HG02840 (cell line): ENCODE measurements at regions not wholly inside any gene's neighbourhood (a gene's known extent, or its start where the extent isn't known, plus 50 kb on each side); places are given as distances from the start of the nearest gene placed in this dataset.

Source experiments
- ATAC-seq: cut with Tn5 transposase; IDR thresholded peaks from one replicate; pipeline ENCODE4 v1.9.1; 2021; ENCODE audit warnings: mild to moderate bottlenecking, moderate library complexity, moderate number of reproducible peaks; ENCODE audit not compliant: unreplicated experiment, low FRiP score

DNA sequence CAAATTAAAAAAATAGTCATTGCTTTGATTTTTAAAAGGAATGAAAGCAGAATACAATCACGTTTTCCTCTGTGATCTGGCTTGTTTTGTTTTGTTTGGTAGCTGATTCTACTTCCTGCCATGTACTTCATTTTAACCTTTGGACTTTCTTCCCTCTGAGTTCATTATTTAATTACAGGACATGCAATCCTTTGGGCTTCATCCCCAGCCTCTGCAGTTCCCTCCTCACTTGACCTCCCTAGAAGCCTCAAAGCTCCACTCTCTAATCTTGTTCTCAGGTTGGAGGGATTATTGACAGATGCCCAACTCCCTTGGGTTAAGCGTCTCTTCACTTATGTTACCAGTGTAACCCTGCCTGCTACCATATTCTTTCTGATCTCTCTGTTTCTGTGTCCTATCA is 967.9 kb upstream of the SEL1L start:
- ATAC-seq, result no peak

- ATAC-seq, result no peak
Measured at GRCh38 chr14:82502043-82502442, 968.4 kb upstream of the SEL1L start.

DNA sequence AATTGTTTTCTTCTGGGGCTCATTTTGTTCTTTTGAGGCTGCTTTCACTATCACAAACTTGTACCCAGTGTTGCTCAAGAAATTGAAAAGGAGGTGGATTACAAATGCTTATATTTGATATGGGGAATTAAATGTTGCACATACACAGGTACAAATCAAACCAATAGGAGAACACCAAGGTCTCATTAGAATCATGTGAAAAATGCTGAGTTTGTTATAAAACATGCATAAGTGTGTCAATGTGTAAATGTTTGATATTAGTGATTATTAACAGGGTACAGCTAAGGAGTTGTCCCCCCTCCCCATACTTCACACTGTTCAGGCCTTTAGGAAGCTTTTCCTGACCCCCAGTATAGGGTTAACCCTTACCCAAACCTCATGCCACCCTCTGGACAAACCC is 971.2 kb upstream of the SEL1L start:
- ATAC-seq, result no peak

- no peak for ATAC-seq
Measured at GRCh38 chr14:82510007-82510406, 976.4 kb upstream of the SEL1L start.

DNA sequence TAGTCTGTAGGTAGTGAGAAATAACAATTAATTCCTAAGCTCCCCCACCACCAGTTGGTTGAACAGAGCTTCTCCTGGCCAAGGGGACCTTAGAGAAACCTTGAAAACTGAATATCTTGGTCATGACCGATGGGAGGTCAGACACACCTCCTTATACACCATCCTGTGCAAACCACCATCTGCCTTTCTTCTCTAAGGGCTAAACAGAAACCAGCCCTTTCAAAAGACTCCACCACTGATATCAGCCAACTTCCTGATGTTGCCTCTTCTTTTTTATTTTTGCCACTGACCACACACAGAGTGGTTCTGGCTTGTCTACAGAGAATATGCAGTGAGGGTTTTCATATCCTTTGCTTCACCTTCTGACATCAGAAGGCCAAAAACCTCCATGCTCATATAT is 977.7 kb upstream of the SEL1L start:
- no peak for ATAC-seq

GRCh38 chr14:82520765-82521164 is 987.1 kb upstream of the SEL1L start:
- ATAC-seq, result no peak

GRCh38 chr14:82521191-82521590 is 987.5 kb upstream of the SEL1L start:
- no peak for ATAC-seq

DNA sequence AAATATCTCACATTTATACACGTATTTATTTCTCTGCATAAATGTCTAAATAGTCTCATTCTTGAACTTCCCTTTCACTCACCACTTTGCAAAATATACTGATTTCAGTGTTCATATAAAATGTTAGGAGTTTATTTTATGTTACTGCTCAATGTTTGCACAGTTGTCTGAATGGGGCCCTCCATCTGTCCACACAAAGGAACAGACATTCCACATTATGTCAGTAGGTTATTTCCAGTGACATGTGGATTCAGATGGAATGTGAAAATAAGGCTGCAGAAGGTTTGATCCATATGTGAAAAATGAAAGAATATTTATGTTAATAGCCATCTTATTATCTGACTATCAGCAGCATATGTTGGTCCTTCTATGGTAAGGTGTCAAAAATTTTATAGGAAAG is 994.4 kb upstream of the SEL1L start:
- no peak for ATAC-seq

DNA sequence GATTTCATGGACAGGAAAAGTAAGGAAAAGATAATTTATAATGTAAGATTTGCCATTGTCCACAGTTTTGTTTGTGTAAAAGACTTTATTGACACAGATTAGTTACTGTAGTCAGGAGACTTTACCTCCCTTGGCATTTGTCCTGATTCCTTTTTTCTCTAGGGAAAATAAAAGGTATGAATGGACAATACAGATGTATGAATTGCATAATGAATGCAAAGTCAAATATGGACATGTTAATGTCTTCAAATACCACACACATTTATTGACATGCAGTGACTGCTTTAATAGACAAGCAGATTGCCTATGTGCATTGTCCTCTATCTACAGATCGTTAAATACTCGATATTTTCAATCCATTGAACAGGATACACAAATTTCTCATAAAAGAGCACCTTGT is 999.7 kb upstream of the SEL1L start:
- no peak for ATAC-seq

GRCh38 chr14:82536566-82536965 is 1002.9 kb upstream of the SEL1L start:
- ATAC-seq, result no peak

DNA sequence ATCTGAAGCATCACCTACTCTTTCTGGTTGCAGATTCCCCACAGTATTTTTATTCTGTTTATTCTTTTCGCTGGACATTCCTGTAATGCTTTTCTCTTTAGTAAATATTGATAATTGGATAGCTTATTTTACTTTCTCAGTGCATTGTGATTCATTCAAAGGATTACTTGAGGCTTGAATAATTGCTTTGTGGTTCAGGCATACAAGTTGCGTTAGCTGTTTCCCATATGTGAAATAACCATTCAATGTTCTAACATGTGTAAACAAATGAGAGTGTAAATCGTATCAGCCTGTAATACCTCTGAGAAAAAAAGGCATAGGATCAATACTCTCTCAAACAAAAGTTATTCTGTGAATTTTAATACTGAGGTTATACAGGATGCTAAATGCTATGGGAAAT is 1004.2 kb upstream of the SEL1L start:
- ATAC-seq, result no peak

GRCh38 chr14:82546401-82546800 is 1012.7 kb upstream of the SEL1L start:
- no peak for ATAC-seq

DNA sequence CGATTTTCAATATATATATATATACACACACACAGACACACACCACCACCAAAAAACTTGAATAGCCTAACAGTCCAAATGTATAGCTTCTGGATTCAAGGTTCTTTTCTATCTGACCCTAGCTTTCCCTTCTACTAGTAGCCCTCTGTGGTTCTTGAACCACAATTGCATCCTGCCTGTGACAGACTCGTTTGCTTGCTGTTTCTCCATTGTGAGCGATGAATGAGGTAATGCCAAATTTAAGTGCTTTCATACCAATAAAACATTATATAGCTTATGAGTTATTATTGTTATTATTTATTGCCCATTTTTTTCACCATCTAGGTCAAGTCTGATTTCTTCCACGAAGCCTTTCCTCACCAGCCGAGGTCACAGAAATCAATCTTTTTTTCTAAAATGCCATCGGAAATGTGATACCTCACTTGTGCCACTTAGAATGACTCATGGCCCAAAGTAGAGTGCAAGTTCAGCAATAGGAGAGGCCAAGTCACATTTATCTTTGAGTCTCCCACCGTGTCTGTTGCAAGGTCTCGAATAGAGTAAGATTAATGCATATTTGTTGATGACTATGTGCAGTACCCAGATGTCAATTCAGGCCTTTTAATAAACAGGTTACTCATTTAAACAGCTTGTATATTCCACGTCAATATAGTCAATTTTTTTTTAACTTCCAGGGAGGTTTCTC is 1015.8 kb upstream of the SEL1L start:
- no peak for ATAC-seq

DNA sequence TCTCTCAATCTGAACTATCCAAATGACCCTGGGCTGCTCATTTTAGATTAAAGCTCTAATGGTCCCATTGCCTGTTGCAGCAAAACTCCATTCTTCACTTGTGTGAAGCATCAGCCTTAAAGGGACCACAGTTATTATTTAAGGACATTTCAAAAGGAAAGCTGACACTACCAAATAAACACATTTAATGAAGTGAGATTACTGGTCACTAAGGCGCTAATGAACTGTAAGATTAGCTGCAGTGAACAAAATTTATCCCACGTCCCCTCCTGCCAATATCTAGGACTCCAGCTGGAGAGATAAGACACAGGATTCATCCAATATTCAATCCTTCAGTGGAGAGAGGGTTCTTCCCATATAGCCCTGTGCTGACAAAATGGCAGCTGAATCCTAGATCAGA is 1029.2 kb upstream of the SEL1L start:
- no peak for ATAC-seq

DNA sequence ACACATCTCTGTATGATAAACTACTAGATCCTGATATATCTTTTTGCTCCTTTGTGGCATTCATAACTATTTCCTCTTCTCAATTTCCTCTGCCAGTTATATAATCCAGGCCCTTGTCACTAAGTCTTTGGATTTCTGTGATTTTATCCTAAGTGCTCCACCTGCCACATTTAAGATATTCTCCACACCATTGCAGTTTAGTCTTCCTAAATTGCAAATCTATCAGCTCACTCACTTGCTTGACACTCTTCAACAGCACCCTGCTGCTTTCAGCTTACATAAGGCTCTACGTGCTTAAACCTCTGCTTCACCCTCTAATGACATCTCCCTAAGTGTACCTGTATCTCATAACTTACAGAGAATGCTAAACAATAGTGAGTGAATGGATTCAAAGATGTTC is 1032.2 kb upstream of the SEL1L start:
- ATAC-seq, result no peak

GRCh38 chr14:82587226-82587625 is 1053.6 kb upstream of the SEL1L start:
- no peak for ATAC-seq

DNA sequence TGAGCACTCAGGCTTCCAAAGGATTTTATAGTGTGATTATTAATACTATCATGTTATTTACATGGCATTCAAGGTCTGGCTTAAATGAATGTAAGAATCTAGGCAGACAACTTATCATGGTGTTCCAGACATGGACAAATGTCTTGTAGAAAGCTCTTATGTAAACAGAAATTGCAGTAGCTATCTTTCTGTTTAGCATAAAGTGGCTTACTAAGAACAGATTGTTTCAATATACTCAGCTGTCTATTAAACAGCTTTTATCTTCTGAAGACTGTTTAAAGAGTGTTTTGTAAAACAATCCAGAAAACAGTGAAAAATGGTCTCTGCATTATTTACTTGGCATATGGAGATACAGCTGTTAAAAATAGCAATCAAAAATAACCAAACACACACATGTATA is 1061.8 kb upstream of the SEL1L start:
- ATAC-seq, result no peak

DNA sequence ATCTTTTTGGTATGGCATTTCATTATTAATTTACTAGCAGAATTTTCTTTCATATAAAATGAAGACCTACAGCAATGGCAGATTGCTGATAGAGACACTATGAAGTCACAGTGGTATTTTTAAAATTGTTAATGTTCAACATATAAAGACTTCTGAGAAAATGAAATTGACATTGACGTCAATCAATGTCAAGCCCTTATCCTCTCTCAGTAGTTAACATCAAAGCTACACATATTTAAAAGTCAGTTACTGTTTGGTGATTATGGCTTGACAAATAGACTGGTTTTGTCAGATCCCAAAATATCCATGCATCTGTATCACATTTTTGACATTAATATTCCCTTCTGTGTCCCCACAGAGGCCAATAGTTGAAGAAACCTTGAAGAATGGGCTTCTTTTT is 1069.1 kb upstream of the SEL1L start:
- ATAC-seq, result no peak

GRCh38 chr14:82604819-82605218 is 1071.2 kb upstream of the SEL1L start:
- no peak for ATAC-seq

DNA sequence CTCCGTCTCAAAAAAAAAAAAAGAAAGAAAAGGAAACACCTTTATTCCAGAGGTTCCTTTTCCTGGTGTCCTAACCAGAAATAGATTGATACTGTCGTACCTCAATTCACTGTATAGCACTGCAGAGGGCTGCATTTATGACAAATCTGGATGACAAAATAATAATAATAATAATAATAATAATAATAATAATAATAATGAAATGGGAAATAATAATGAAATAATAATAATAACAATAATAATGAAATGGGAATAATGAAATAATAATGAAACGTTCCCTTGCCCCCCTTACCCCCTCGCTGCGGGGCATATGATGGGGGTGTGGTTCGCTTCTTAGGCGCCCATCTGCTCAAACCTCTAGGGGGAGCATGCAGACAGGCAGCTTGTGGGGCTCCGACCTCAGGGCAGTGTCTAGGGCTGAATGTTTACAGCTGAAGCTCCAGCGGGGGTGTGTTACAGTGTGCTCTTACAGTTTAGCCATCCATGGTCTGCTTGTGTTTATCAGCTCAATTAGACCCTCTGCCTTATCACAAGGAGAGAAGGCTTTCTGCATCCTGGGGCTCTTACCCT is 1088.3 kb upstream of the SEL1L start:
- ATAC-seq, result no peak

GRCh38 chr14:82626156-82627066 is 1092.8 kb upstream of the SEL1L start:
- ATAC-seq, result no peak

- no peak for ATAC-seq
Measured at GRCh38 chr14:82635915-82636314, 1102.3 kb upstream of the SEL1L start.
